GM10266 (cell line): ENCODE measurements at regions not wholly inside any gene's neighbourhood (a gene's known extent, or its start where the extent isn't known, plus 50 kb on each side); places are given as distances from the start of the nearest gene placed in this dataset.

Experiments
- DNase-seq: peaks from one replicate; pipeline ENCODE4 v3.0.0; 2012; ENCODE audit errors: extremely low spot score
- TF ChIP-seq, protein P1 (sequence below): IDR thresholded peaks from 2 replicates; pipeline ENCODE4 v1.5.1; 2012; ENCODE audit warnings: mild to moderate bottlenecking, low read depth; ENCODE audit not compliant: control insufficient read depth, insufficient read depth; ENCODE audit errors: missing control alignments

DNA sequence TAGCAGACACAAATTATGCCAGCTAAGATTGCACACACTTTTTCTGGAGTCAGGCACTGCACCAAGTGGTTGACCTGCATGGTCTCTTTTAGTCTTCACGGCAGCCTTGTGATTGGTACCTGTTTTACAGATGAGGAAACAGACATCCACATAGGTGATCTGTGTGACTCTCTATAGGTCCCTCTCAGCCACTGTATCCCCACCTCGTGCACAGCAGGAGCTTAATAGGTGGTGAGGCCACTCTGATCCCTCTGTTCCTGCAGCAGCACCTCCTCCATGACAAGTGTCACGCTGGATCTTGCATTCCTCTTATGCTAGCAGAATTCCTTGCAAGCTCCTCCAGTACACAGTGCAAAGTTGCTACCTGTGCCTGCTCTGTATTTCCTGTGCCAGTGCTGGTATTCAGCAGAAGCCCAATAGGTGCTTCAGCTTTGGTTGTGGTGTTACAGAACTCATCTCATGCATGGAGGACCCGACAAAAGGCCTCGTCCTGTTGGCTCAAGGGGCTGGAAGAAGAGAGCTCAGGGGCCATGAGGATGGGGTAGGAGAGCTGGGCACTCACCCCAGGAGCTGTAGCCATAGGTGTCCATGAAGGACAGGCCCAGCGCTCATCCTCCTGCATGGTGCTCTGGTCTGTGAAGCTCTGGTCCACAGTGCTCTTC lies 546.7 kb downstream of the PTPRU start:
- TF ChIP-seq, protein P1, sequence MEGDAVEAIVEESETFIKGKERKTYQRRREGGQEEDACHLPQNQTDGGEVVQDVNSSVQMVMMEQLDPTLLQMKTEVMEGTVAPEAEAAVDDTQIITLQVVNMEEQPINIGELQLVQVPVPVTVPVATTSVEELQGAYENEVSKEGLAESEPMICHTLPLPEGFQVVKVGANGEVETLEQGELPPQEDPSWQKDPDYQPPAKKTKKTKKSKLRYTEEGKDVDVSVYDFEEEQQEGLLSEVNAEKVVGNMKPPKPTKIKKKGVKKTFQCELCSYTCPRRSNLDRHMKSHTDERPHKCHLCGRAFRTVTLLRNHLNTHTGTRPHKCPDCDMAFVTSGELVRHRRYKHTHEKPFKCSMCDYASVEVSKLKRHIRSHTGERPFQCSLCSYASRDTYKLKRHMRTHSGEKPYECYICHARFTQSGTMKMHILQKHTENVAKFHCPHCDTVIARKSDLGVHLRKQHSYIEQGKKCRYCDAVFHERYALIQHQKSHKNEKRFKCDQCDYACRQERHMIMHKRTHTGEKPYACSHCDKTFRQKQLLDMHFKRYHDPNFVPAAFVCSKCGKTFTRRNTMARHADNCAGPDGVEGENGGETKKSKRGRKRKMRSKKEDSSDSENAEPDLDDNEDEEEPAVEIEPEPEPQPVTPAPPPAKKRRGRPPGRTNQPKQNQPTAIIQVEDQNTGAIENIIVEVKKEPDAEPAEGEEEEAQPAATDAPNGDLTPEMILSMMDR = no peak
- DNase-seq = no peak

DNA sequence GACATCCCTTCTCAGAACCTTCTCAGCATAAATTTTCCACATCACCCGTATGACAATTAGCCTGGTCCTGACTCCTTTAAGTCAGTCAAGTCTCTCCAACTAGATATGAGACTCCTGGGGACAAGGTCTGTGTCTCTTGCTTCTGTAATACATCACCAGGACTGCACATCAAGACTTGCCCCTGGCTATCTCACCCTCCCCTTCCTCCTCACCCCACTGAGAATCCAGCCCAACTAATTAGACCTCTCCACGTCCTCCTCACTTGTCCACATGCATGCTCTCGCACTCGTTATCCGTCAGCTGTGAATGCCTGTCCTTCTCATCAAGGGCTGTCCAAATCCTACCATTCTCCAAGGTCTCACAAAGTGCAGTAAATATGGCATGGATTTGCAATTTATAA lies 542.8 kb downstream of the PTPRU start:
- DNase-seq = no peak
- TF ChIP-seq, protein P1 = no peak

DNA sequence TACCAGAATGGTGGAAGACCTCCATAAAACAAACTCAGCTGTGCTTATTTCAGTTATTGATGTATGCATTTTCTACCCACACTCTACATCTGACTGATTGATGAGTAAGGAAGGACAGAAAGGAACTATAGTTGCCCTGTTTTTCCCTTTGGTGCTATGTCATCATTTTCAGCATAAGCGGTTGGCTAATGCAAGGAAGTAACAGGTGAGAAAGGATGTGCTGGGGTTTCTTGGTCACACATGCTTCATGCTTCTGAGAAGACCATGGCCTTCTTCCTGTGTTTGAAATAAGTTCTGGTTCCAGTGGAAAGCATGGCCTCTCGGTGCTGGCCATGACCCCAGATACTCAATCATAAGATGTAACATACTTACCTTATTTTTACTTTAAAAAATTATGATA lies 541.2 kb downstream of the PTPRU start:
- DNase-seq = no peak
- TF ChIP-seq, protein P1 = no peak

DNA sequence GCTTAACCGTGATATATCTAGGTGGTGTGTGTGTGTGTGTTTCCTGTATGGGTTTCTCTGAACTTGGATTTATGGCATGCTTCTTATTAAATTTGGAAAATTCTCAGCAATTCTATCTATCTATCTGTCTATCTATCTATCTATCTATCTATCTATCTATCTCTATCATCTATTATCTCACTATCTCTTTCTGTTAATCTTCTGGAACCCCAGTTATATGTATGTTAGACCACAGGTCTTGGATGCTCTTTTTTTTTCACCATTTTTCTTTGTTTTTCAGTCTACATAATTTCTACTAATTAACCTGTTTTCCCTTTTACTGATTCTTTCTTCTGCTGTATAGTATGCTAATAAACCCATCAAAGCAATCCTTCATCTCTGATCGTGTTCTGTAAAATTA lies 538.0 kb downstream of the PTPRU start:
- DNase-seq = no peak
- TF ChIP-seq, protein P1 = no peak

DNA sequence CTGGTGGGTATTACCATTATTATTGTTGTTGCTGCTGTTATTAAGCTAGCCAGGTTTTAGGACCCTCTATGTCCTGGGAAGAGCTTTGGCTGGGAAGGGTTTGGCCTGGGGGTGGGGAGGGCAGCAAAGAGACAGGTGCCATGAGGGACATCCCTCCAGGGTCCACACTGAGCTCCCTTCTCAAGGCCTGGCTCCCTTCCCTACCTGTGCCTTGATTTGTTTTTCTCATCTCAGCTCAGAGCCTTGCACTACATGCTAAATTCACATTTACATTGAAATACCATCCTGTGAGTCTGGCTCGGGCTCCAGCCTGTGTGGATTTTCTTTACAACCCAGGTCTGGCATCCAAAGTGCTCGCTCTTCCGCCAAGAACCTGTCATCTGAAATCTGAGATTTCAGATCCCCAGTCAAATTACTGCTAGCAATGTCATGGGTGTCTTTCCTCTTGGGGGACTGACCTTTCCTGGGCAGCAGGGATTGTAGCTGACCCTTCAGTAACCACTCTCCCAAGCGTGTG lies 536.3 kb downstream of the PTPRU start:
- TF ChIP-seq, protein P1 = no peak
- DNase-seq = no peak

DNA sequence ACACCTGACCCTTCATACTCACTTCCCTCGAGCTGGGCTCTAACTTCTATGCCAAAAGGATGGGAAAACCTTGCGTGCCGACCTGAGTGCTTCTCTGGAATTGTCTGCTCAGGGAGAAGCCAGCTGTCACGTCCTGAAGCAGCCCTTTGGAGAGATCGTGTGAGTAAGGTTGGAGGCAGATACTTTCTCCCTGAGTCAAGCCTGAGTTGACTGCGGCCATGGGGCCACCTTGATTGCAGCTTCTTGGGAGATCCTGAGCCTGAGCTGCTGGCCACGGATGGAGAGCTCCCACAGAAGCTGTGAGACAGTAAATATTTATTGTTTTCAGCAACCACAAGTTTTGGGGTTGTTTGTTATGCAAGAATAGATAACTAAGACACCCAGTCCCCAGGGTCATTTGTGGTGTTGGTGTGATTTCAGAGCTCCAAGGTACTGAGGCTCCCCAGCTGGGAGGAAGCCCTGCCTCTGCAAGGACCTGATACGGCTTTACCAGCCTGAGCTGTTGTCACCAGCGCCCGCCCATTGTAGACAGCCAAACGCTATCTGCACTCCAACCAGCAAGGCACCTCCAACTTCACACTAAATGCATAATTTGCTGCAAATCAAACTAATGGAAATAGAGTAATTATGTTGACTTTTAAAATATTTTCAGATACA lies 531.6 kb downstream of the PTPRU start:
- TF ChIP-seq, protein P1 = no peak
- no peak for DNase-seq

DNA sequence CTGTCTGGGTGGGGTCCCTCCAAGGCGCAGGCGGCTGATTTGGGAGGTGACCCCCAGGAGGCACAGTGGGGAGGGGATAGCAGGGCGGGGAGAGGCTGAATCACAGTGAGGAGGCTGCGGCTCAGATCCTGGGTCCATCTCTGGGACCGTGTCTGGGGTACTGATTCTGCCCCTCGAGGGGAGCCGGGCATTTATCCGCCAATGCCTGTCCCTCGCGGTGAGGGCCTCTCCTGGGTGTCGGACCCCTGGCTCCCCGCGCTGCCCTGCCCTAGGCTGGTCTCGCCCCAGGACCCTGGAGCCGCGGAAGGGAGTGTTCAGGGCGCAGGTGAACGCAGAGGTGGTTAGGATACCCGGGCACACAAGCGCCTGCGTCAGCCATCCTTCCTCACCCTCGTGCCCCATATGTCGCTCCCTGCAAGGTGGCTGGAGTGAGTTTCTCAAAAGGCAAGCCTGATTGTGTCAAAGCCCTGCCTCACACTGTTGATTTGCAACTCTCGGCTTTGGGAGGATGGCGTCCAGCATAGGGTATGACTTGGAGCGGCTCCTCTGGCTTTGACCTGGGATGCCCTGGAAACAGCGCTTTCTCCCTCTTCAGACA lies 530.9 kb downstream of the PTPRU start:
- no peak for DNase-seq
- TF ChIP-seq, protein P1 = no peak
